GM23338 (cell line): ENCODE measurements at regions not wholly inside any gene's neighbourhood (a gene's known extent, or its start where the extent isn't known, plus 50 kb on each side); places are given as distances from the start of the nearest gene placed in this dataset.

Experiments used
- ATAC-seq: fragments of 200-7000 bp; cut with Tn5 transposase; 3 replicates; pipeline ENCODE4 v1.9.1; 2020
- DNase-seq: peaks from one replicate; pipeline ENCODE4 v3.0.0-alpha.2; 2015; ENCODE audit warnings: low spot score
- H2AFZ ChIP-seq: fragments of 200-600 bp; sonication (generic); 2 replicates; pipeline ENCODE4 v1.8.0; 2016; ENCODE audit warnings: antibody characterized with exemption, mild to moderate bottlenecking, moderate library complexity
- H3F3A ChIP-seq: fragments of 200-600 bp; sonication (generic); replicated peaks from 2 replicates; pipeline ENCODE4 v1.8.0; 2017; ENCODE audit warnings: antibody characterized with exemption, mixed run types, low read depth
- H3K27ac ChIP-seq: fragments of 200-600 bp; sonication (generic); 2 replicates; pipeline ENCODE4 v1.6.1; 2016; ENCODE audit warnings: low read depth
- H3K27me3 ChIP-seq: fragments of 200-600 bp; sonication (generic); 2 replicates; pipeline ENCODE4 v1.8.0; 2016; ENCODE audit warnings: mild to moderate bottlenecking, mixed run types, moderate library complexity; ENCODE audit not compliant: insufficient read depth
- H3K36me3 ChIP-seq: fragments of 200-600 bp; sonication (generic); 2 replicates; pipeline ENCODE4 v1.8.0; 2016; ENCODE audit warnings: mild to moderate bottlenecking; ENCODE audit not compliant: insufficient read depth
- H3K4me1 ChIP-seq: fragments of 200-600 bp; sonication (generic); 2 replicates; pipeline ENCODE4 v1.8.0; 2016; ENCODE audit warnings: mild to moderate bottlenecking, moderate library complexity; ENCODE audit not compliant: insufficient read depth
- H3K4me2 ChIP-seq: fragments of 200-600 bp; sonication (generic); 2 replicates; pipeline ENCODE4 v1.7.1; 2017; ENCODE audit warnings: mixed run types
- H3K4me3 ChIP-seq: fragments of 200-600 bp; sonication (generic); 2 replicates; pipeline ENCODE4 v1.6.1; 2016; ENCODE audit warnings: mixed run types
- H3K79me2 ChIP-seq: fragments of 200-600 bp; sonication (generic); replicated peaks from 2 replicates; pipeline ENCODE4 v1.8.0; 2017; ENCODE audit warnings: mild to moderate bottlenecking; ENCODE audit not compliant: insufficient read depth
- H3K9me2 ChIP-seq: fragments of 200-600 bp; sonication (generic); 2 replicates; pipeline ENCODE4 v1.8.0; 2017; ENCODE audit not compliant: insufficient read depth
- H4K20me1 ChIP-seq: fragments of 200-600 bp; sonication (generic); replicated peaks from 2 replicates; pipeline ENCODE4 v1.8.0; 2017; ENCODE audit warnings: mild to moderate bottlenecking; ENCODE audit not compliant: insufficient read depth
- H3K27ac Mint-ChIP-seq: 2 replicates; pipeline ENCODE4 v1.8.0; 2020; ENCODE audit warnings: inconsistent platforms, mild to moderate bottlenecking, moderate library complexity, mixed read lengths
- H3K27me3 Mint-ChIP-seq: 3 replicates; pipeline ENCODE4 v1.8.0; 2022; ENCODE audit warnings: low read depth, mild to moderate bottlenecking, moderate library complexity, mixed read lengths, inconsistent platforms; ENCODE audit not compliant: insufficient read depth, poor library complexity
- H3K36me3 Mint-ChIP-seq: 3 replicates; pipeline ENCODE4 v1.8.0; 2021; ENCODE audit warnings: low read depth, mild to moderate bottlenecking, inconsistent platforms, moderate library complexity, mixed read lengths
- H3K4me1 Mint-ChIP-seq: 3 replicates; pipeline ENCODE4 v1.8.0; 2020; ENCODE audit warnings: mild to moderate bottlenecking, inconsistent platforms, mixed read lengths
- H3K4me3 Mint-ChIP-seq: 3 replicates; pipeline ENCODE4 v1.8.0; 2021; ENCODE audit warnings: moderate library complexity, mild to moderate bottlenecking, inconsistent platforms, mixed read lengths
- H3K9me3 Mint-ChIP-seq: 3 replicates; pipeline ENCODE4 v1.8.0; 2020; ENCODE audit warnings: moderate library complexity, mild to moderate bottlenecking, inconsistent platforms, mixed read lengths
- CREB1 ChIP-seq: fragments of 250-450 bp; sonication (Bioruptor Pico); IDR thresholded peaks from 2 replicates; pipeline ENCODE4 v1.5.0; 2020; ENCODE audit warnings: low read depth, mild to moderate bottlenecking, moderate library complexity
- CTCF ChIP-seq, 2 experiments: fragments of 200-600 bp in 1 of 2; sonication (generic) in 1 of 2; conservative IDR thresholded peaks; 2 replicates each; pipeline versions ENCODE4 v1.5.1 to v1.6.1; 2016 to 2017; ENCODE audit warnings: antibody characterized with exemption in 2 of 2, low read depth in 2 of 2, mild to moderate bottlenecking in 2 of 2, moderate library complexity in 1 of 2
- EZH2phosphoT487 ChIP-seq: fragments of 200-600 bp; sonication (generic); IDR thresholded peaks from one replicate; pipeline ENCODE4 v1.8.1; 2018; ENCODE audit warnings: antibody characterized with exemption; ENCODE audit not compliant: unreplicated experiment
- ZNF462 ChIP-seq: fragments of 250-450 bp; sonication (Bioruptor Pico); IDR thresholded peaks from 2 replicates; pipeline ENCODE4 v1.5.0; 2020; ENCODE audit warnings: mild to moderate bottlenecking, moderate library complexity

- Mint-ChIP-seq H3K36me3 (no peaks in the 10 kb centered on the region), H3K27me3 (no peaks in the 10 kb centered on the region), H3K4me1 (no peaks in the 10 kb centered on the region), H3K9me3 (no peaks in the 10 kb centered on the region; the same call in 2 of the 3 replicates), H3K27ac (no peak overlapping the region), H3K4me3 (no peak overlapping the region)
- no peaks in the 10 kb centered on the region for H3K9me2 ChIP-seq
- ATAC-seq (no peak), DNase-seq (no peak)
- H3K36me3 ChIP-seq: no peaks in the 10 kb centered on the region
- no peak overlapping the region for H3K4me3 ChIP-seq
- no peak overlapping the region for H3K27ac ChIP-seq
- H4K20me1 ChIP-seq: no peaks in the 10 kb centered on the region
- H3K79me2 ChIP-seq: no peaks in the 10 kb centered on the region
- no peaks in the 10 kb centered on the region for H3K27me3 ChIP-seq
- no peaks in the 10 kb centered on the region for H3K4me1 ChIP-seq
- H3F3A ChIP-seq: no peaks in the 10 kb centered on the region
- no peak for TF ChIP-seq CREB1 (CRISPR knock-in tag)
- H3K4me2 ChIP-seq: no peak overlapping the region
- H2AFZ ChIP-seq: no peak overlapping the region
Observed at GRCh38 chrX:7399373-7399772, 251.4 kb upstream of the PUDP start.

DNA sequence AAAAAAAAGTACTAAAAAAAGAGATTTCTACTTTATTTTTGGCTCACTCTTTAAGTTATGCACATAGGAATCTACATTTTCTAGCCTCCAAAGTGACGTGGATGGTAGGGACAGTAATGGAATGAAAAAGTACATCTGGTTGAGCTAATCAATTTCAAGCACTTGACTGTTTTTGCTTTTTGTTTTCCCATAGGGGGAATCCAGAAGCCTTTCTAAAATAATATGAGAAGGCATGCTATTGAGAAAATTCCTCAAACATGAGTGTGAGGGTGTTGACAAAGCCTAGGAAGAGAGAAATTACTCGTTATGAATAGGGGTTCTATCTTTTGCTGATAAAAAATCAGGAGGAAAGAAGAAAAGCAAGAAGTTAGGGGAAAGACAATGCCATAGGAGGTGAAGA is 242.5 kb upstream of the PUDP start:
- H3K36me3 Mint-ChIP-seq: no peaks in the 10 kb centered on the region
- Histone ChIP-seq H3F3A (no peaks in the 10 kb centered on the region), H3K4me3 (no peak overlapping the region), H4K20me1 (no peaks in the 10 kb centered on the region), H3K36me3 (no peaks in the 10 kb centered on the region), H3K27ac (no peak overlapping the region), H3K27me3 (no peaks in the 10 kb centered on the region), H2AFZ (no peak overlapping the region), H3K9me2 (no peaks in the 10 kb centered on the region), H3K4me2 (no peak overlapping the region), H3K4me1 (no peaks in the 10 kb centered on the region), H3K79me2 (no peaks in the 10 kb centered on the region)
- peaks cover 4% of the 10 kb centered on the region for H3K27me3 Mint-ChIP-seq
- H3K4me1 Mint-ChIP-seq: no peaks in the 10 kb centered on the region
- ATAC-seq (no peak), DNase-seq (no peak)
- no peak overlapping the region for H3K4me3 Mint-ChIP-seq
- no peak overlapping the region for H3K27ac Mint-ChIP-seq
- no peaks in the 10 kb centered on the region; the same call in 2 of the 3 replicates for H3K9me3 Mint-ChIP-seq
- TF ChIP-seq ZNF462 (CRISPR knock-in tag) (no peak), CTCF (conservative IDR thresholded peaks at IDR 0.05; ENCODE audit: low read depth in 2 of 2) (no peak), EZH2phosphoT487 (no peak)
